HCT116 (cell line): ENCODE measurements at regions not wholly inside any gene's neighbourhood (a gene's known extent, or its start where the extent isn't known, plus 50 kb on each side); places are given as distances from the start of the nearest gene placed in this dataset.

ENCODE experiments used
- EZH2 ChIP-seq: fragments of 200-600 bp; sonication (generic); IDR thresholded peaks from 2 replicates; pipeline ENCODE4 v1.6.1; 2017; ENCODE audit warnings: antibody characterized with exemption, mixed run types
- POLR2A ChIP-seq: IDR thresholded peaks from 2 replicates; pipeline ENCODE4 v1.7.0; 2011; ENCODE audit warnings: borderline replicate concordance; ENCODE audit not compliant: insufficient read depth, insufficient read length; ENCODE audit errors: extremely low read depth
- TF ChIP-seq, protein P1 (sequence below): IDR thresholded peaks from 2 replicates; pipeline ENCODE4 v1.6.1; 2012; ENCODE audit warnings: low read depth
- TF ChIP-seq, protein P2 (sequence below), 3 experiments: fragments of 200-600 bp in 1 of 3; sonication (generic) in 1 of 3; IDR thresholded peaks in 2 of 3; conservative IDR thresholded peaks in 1 of 3; 2 replicates each; pipeline ENCODE4 v1.5.1; 2012 to 2017; ENCODE audit warnings: low read depth in 2 of 3, low read length in 2 of 3, antibody characterized with exemption in 1 of 3, borderline replicate concordance in 1 of 3, control low read depth in 1 of 3, mild to moderate bottlenecking in 1 of 3, mixed read lengths in 1 of 3, mixed run types in 1 of 3, moderate library complexity in 1 of 3; ENCODE audit not compliant: insufficient read depth in 1 of 3

DNA sequence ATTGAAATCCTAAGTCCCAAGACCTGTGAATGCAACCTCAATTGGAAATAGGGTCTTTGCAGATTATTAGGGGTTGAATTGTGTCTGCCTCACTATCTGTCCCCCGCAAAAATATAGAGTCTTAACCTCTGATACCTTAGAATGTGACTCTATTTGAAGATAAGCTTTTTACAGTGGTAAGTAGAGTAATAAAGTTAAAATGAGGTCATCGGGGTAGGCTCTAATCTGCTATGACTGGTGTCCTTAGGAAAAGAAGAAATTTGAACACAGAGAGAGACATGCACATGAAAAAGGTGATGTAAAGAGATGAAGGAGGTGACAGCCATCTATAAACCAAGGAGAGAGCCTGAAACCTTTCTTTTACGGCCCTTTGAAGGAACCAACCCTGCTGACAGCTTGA lies 287.1 kb upstream of the ADRA1B start:
- TF ChIP-seq, protein P1, sequence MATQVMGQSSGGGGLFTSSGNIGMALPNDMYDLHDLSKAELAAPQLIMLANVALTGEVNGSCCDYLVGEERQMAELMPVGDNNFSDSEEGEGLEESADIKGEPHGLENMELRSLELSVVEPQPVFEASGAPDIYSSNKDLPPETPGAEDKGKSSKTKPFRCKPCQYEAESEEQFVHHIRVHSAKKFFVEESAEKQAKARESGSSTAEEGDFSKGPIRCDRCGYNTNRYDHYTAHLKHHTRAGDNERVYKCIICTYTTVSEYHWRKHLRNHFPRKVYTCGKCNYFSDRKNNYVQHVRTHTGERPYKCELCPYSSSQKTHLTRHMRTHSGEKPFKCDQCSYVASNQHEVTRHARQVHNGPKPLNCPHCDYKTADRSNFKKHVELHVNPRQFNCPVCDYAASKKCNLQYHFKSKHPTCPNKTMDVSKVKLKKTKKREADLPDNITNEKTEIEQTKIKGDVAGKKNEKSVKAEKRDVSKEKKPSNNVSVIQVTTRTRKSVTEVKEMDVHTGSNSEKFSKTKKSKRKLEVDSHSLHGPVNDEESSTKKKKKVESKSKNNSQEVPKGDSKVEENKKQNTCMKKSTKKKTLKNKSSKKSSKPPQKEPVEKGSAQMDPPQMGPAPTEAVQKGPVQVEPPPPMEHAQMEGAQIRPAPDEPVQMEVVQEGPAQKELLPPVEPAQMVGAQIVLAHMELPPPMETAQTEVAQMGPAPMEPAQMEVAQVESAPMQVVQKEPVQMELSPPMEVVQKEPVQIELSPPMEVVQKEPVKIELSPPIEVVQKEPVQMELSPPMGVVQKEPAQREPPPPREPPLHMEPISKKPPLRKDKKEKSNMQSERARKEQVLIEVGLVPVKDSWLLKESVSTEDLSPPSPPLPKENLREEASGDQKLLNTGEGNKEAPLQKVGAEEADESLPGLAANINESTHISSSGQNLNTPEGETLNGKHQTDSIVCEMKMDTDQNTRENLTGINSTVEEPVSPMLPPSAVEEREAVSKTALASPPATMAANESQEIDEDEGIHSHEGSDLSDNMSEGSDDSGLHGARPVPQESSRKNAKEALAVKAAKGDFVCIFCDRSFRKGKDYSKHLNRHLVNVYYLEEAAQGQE = no peak
- TF ChIP-seq POLR2A = no peak
- TF ChIP-seq EZH2 = no peak
- TF ChIP-seq, protein P2, sequence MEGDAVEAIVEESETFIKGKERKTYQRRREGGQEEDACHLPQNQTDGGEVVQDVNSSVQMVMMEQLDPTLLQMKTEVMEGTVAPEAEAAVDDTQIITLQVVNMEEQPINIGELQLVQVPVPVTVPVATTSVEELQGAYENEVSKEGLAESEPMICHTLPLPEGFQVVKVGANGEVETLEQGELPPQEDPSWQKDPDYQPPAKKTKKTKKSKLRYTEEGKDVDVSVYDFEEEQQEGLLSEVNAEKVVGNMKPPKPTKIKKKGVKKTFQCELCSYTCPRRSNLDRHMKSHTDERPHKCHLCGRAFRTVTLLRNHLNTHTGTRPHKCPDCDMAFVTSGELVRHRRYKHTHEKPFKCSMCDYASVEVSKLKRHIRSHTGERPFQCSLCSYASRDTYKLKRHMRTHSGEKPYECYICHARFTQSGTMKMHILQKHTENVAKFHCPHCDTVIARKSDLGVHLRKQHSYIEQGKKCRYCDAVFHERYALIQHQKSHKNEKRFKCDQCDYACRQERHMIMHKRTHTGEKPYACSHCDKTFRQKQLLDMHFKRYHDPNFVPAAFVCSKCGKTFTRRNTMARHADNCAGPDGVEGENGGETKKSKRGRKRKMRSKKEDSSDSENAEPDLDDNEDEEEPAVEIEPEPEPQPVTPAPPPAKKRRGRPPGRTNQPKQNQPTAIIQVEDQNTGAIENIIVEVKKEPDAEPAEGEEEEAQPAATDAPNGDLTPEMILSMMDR (IDR thresholded peaks at IDR 0.05 in 2 of 3, conservative IDR thresholded peaks at IDR 0.05 in 1 of 3; ENCODE audit: borderline replicate concordance in 1 of 3, insufficient read depth in 1 of 3, low read depth in 2 of 3, low read length in 2 of 3) = no peak
